ENCODE measurements at regions not wholly inside any gene's neighbourhood (a gene's known extent, or its start where the extent isn't known, plus 50 kb on each side); places are given as distances from the start of the nearest gene placed in this dataset.

GRCh38 chr22:26846645-26847044 lies 189.3 kb downstream of the MIAT start:
- no peak overlapping the region for H3K23ac ChIP-seq (ENCODE audit: insufficient read length, low read depth, low read length)
- no peak overlapping the region for H2BK120ac ChIP-seq (ENCODE audit: low read depth, low read length, poor library complexity, severe bottlenecking)
- no peaks in the 10 kb centered on the region for H3K9me3 ChIP-seq (ENCODE audit: control insufficient read depth, low read depth, low read length)
- no peak for TF ChIP-seq CTCF (conservative IDR thresholded peaks at IDR 0.05)
- H3K4me3 Mint-ChIP-seq = no peak overlapping the region
- H3K27ac ChIP-seq (ENCODE audit: insufficient read length, low read depth, low read length) = no peak overlapping the region
- H2BK12ac ChIP-seq (ENCODE audit: insufficient read length, low read depth, low read length) = no peak overlapping the region
- no peaks in the 10 kb centered on the region for H3K4me1 ChIP-seq (ENCODE audit: insufficient read depth, low read length)
- no peaks in the 10 kb centered on the region for H3K79me1 ChIP-seq (ENCODE audit: insufficient read depth, low read depth, low read length, poor library complexity, severe bottlenecking)
- no peak overlapping the region for H3K9ac ChIP-seq (ENCODE audit: extremely low read depth, insufficient read length, low read length)
- no peak overlapping the region for H4K5ac ChIP-seq (ENCODE audit: insufficient read length, low read depth, low read length)
- no peak overlapping the region for H3K56ac ChIP-seq (ENCODE audit: insufficient read length, low read depth, low read length)
- H2BK15ac ChIP-seq (ENCODE audit: low read depth, low read length) = no peak overlapping the region
- H3K27me3 ChIP-seq (ENCODE audit: insufficient read depth, low read length) = 0 out of 2 replicates have a peak, but pooled peaks cover 2% of the 10 kb centered on the region
- H3K9me3 Mint-ChIP-seq = no peaks in the 10 kb centered on the region; a peak in 1 of 5 replicates
- no peaks in the 10 kb centered on the region; a peak in 1 of 7 replicates for H3K36me3 Mint-ChIP-seq (ENCODE audit: insufficient read depth in 1 of 3, low read depth in 3 of 3)
- no peak overlapping the region for H3T11ph ChIP-seq (ENCODE audit: low read length)
- no peak overlapping the region for H2BK20ac ChIP-seq (ENCODE audit: low read depth, low read length, poor library complexity, severe bottlenecking)
- no peak overlapping the region for H4K91ac ChIP-seq (ENCODE audit: insufficient read length, low read depth, low read length)
- no peak overlapping the region for H3K14ac ChIP-seq (ENCODE audit: insufficient read depth, low read length)
- no peak overlapping the region for H3K27ac Mint-ChIP-seq
- no peak overlapping the region for H3K4ac ChIP-seq (ENCODE audit: low read depth, low read length)
- peaks cover 9 to 14% of the 10 kb centered on the region in 2 experiments; a peak in 3 of 4 replicates for H3K4me1 Mint-ChIP-seq
- no peak overlapping the region for H3K18ac ChIP-seq (ENCODE audit: insufficient read length, low read depth, low read length)
- H4K8ac ChIP-seq (replicated peaks; ENCODE audit: insufficient read length, low read depth, low read length) = no peak overlapping the region
- no peak for DNase-seq
- no peaks in the 10 kb centered on the region for H3K79me2 ChIP-seq (ENCODE audit: insufficient read depth, low read length)
- H2AK5ac ChIP-seq (ENCODE audit: insufficient read length, low read length) = no peak overlapping the region
- no peak overlapping the region for H2AFZ ChIP-seq (ENCODE audit: low read length)
- no CpG with 5 or more reads among the region's 2 CpGs for WGBS (ENCODE audit: extremely low coverage, insufficient read length, low lambda C conversion rate)
- H4K20me1 ChIP-seq (ENCODE audit: control insufficient read depth, insufficient read depth, insufficient read length) = no peaks in the 10 kb centered on the region
- H3K27me3 Mint-ChIP-seq (ENCODE audit: low read depth) = peaks cover 23% of the 10 kb centered on the region
- H3K23me2 ChIP-seq (ENCODE audit: insufficient read length, low read depth, low read length, poor library complexity, severe bottlenecking) = no peaks in the 10 kb centered on the region
- no peak overlapping the region for H2BK5ac ChIP-seq (ENCODE audit: insufficient read length, low read length)
- H3K4me2 ChIP-seq (ENCODE audit: insufficient read depth, insufficient read length, low read length) = no peak overlapping the region
